HG02981 (cell line): ENCODE measurements at regions not wholly inside any gene's neighbourhood (a gene's known extent, or its start where the extent isn't known, plus 50 kb on each side); places are given as distances from the start of the nearest gene placed in this dataset.
"Not testable (repeated sequence)": the region's sequence is repeated elsewhere in the genome, so short reads cannot be mapped to it uniquely, and the experiment has no call there.

ENCODE experiments used
- ATAC-seq: cut with Tn5 transposase; IDR thresholded peaks from one replicate; pipeline ENCODE4 v1.9.1; 2021; ENCODE audit warnings: mild to moderate bottlenecking, moderate library complexity; ENCODE audit not compliant: unreplicated experiment

GRCh38 chr3:190995156-190995555 lies 132.7 kb upstream of the GMNC start:
- ATAC-seq, result no peak

GRCh38 chr3:190990898-190991297 lies 128.4 kb upstream of the GMNC start:
- ATAC-seq, result no peak

- no peak for ATAC-seq
Measured at GRCh38 chr3:190989218-190989617, 126.7 kb upstream of the GMNC start.

- ATAC-seq, result no peak
Measured at GRCh38 chr3:190988102-190988501, 125.6 kb upstream of the GMNC start.

- no peak for ATAC-seq
Measured at GRCh38 chr3:190984502-190985244, 122.2 kb upstream of the GMNC start.

- peak; percentile 75 for ATAC-seq
Measured at GRCh38 chr3:190983875-190984274, 121.4 kb upstream of the GMNC start.

GRCh38 chr3:190973771-190974170 lies 111.3 kb upstream of the GMNC start:
- no peak for ATAC-seq

- no peak for ATAC-seq
Measured at GRCh38 chr3:190972840-190973270, 110.4 kb upstream of the GMNC start.

- no peak for ATAC-seq
Measured at GRCh38 chr3:190972196-190972595, 109.7 kb upstream of the GMNC start.

- ATAC-seq, result no peak
Measured at GRCh38 chr3:190970560-190970959, 108.1 kb upstream of the GMNC start.

GRCh38 chr3:190968616-190969015 lies 106.1 kb upstream of the GMNC start:
- ATAC-seq, result no peak

GRCh38 chr3:190964931-190965330 lies 102.4 kb upstream of the GMNC start:
- not testable (repeated sequence) for ATAC-seq

- no peak for ATAC-seq
Measured at GRCh38 chr3:190959077-190959476, 96.6 kb upstream of the GMNC start.

- no peak for ATAC-seq
Measured at GRCh38 chr3:190941694-190942260, 79.3 kb upstream of the GMNC start.

GRCh38 chr3:190934616-190935015 lies 72.1 kb upstream of the GMNC start:
- not testable (repeated sequence) for ATAC-seq

GRCh38 chr3:190926619-190927018 lies 64.1 kb upstream of the GMNC start:
- no peak for ATAC-seq

- ATAC-seq, result no peak
Measured at GRCh38 chr3:190912736-190913135, 50.2 kb upstream of the GMNC start.
